ENCODE measurements at regions not wholly inside any gene's neighbourhood (a gene's known extent, or its start where the extent isn't known, plus 50 kb on each side); places are given as distances from the start of the nearest gene placed in this dataset.

- no peak for DNase-seq (ENCODE audit: extremely low read depth in 1 of 2, low read depth in 1 of 2)
Observed at GRCh38 chr5:158142156-158142555, 283.2 kb upstream of the CLINT1 start.

GRCh38 chr5:158140120-158140731 lies 281.3 kb upstream of the CLINT1 start:
- no peak for DNase-seq (ENCODE audit: extremely low read depth in 1 of 2, low read depth in 1 of 2)

- DNase-seq (ENCODE audit: extremely low read depth in 1 of 2, low read depth in 1 of 2): no peak
Observed at GRCh38 chr5:158139161-158139560, 280.2 kb upstream of the CLINT1 start.

- DNase-seq (ENCODE audit: extremely low read depth in 1 of 2, low read depth in 1 of 2): no peak
Observed at GRCh38 chr5:158135682-158136179, 276.8 kb upstream of the CLINT1 start.

- no peak for DNase-seq (ENCODE audit: extremely low read depth in 1 of 2, low read depth in 1 of 2)
Observed at GRCh38 chr5:158133369-158133768, 274.4 kb upstream of the CLINT1 start.

- no peak for DNase-seq (ENCODE audit: extremely low read depth in 1 of 2, low read depth in 1 of 2)
Observed at GRCh38 chr5:158127536-158127935, 268.6 kb upstream of the CLINT1 start.

- no peak for DNase-seq (ENCODE audit: extremely low read depth in 1 of 2, low read depth in 1 of 2)
Observed at GRCh38 chr5:158126442-158127405, 267.8 kb upstream of the CLINT1 start.

GRCh38 chr5:158124606-158125316 lies 265.8 kb upstream of the CLINT1 start:
- no peak for DNase-seq (ENCODE audit: extremely low read depth in 1 of 2, low read depth in 1 of 2)

GRCh38 chr5:158123595-158123994 lies 264.6 kb upstream of the CLINT1 start:
- no peak for DNase-seq (ENCODE audit: extremely low read depth in 1 of 2, low read depth in 1 of 2)

- DNase-seq (ENCODE audit: extremely low read depth in 1 of 2, low read depth in 1 of 2): no peak
Observed at GRCh38 chr5:158121678-158122077, 262.7 kb upstream of the CLINT1 start.

GRCh38 chr5:158120760-158121159 lies 261.8 kb upstream of the CLINT1 start:
- no peak for DNase-seq (ENCODE audit: extremely low read depth in 1 of 2, low read depth in 1 of 2)

GRCh38 chr5:158119961-158120723 lies 261.2 kb upstream of the CLINT1 start:
- DNase-seq (ENCODE audit: extremely low read depth in 1 of 2, low read depth in 1 of 2): no peak

- DNase-seq (ENCODE audit: extremely low read depth in 1 of 2, low read depth in 1 of 2): no peak
Observed at GRCh38 chr5:158117467-158118160, 258.7 kb upstream of the CLINT1 start.

- no peak for DNase-seq (ENCODE audit: extremely low read depth in 1 of 2, low read depth in 1 of 2)
Observed at GRCh38 chr5:158116965-158117364, 258.0 kb upstream of the CLINT1 start.

- DNase-seq (ENCODE audit: extremely low read depth in 1 of 2, low read depth in 1 of 2): no peak
Observed at GRCh38 chr5:158115468-158115867, 256.5 kb upstream of the CLINT1 start.

GRCh38 chr5:158108177-158108576 lies 249.2 kb upstream of the CLINT1 start:
- no peak for DNase-seq (ENCODE audit: extremely low read depth in 1 of 2, low read depth in 1 of 2)

GRCh38 chr5:158100373-158100888 lies 241.5 kb upstream of the CLINT1 start:
- DNase-seq (ENCODE audit: extremely low read depth in 1 of 2, low read depth in 1 of 2): no peak

- DNase-seq (ENCODE audit: extremely low read depth in 1 of 2, low read depth in 1 of 2): no peak
Observed at GRCh38 chr5:158099571-158100105, 240.7 kb upstream of the CLINT1 start.

- DNase-seq (ENCODE audit: extremely low read depth in 1 of 2, low read depth in 1 of 2): no peak
Observed at GRCh38 chr5:158096835-158097234, 237.9 kb upstream of the CLINT1 start.

- DNase-seq (ENCODE audit: extremely low read depth in 1 of 2, low read depth in 1 of 2): no peak
Observed at GRCh38 chr5:158086856-158087255, 227.9 kb upstream of the CLINT1 start.
